Spleen (tissue), 11 donors: ENCODE measurements at regions not wholly inside any gene's neighbourhood (a gene's known extent, or its start where the extent isn't known, plus 50 kb on each side); places are given as distances from the start of the nearest gene placed in this dataset.

Experiments used
- DNase-seq: peaks from one replicate; pipeline ENCODE4 v3.0.0-alpha.2; 2020
- H3K27ac ChIP-seq, 8 donors: fragments of 200-600 bp; sonication (generic) in 7 of 8; 1 replicate in 4 of 8; 2 replicates in 4 of 8; pipeline versions ENCODE4 v1.5.0 to v1.8.0; 2016 to 2021; ENCODE audit warnings: inconsistent platforms in 4 of 8, mild to moderate bottlenecking in 4 of 8, moderate library complexity in 1 of 8
- H3K27me3 ChIP-seq, 7 donors: fragments of 200-600 bp; sonication (generic) in 6 of 7; replicated peaks in 1 of 7; 1 replicate in 4 of 7; 2 replicates in 3 of 7; pipeline versions ENCODE4 v1.5.0 to v1.8.0; 2016 to 2021; ENCODE audit warnings: inconsistent platforms in 3 of 7, mild to moderate bottlenecking in 1 of 7
- H3K36me3 ChIP-seq, 6 donors: fragments of 200-600 bp; sonication (generic) in 5 of 6; 1 replicate in 4 of 6; 2 replicates in 2 of 6; pipeline versions ENCODE4 v1.5.0 to v1.8.0; 2016 to 2021; ENCODE audit warnings: inconsistent platforms in 2 of 6
- H3K4me1 ChIP-seq, 6 donors: fragments of 200-600 bp; sonication (generic) in 5 of 6; 1 replicate in 3 of 6; 2 replicates in 3 of 6; pipeline versions ENCODE4 v1.5.0 to v1.8.0; 2016 to 2021; ENCODE audit warnings: inconsistent platforms in 3 of 6
- H3K4me3 ChIP-seq, 8 donors: fragments of 200-600 bp; sonication (generic) in 7 of 8; 1 replicate in 4 of 8; 2 replicates in 4 of 8; pipeline versions ENCODE4 v1.5.0 to v1.8.0; 2016 to 2021; ENCODE audit warnings: inconsistent platforms in 4 of 8, mild to moderate bottlenecking in 4 of 8, moderate library complexity in 2 of 8
- H3K9me3 ChIP-seq, 8 donors: fragments of 200-600 bp; sonication (generic) in 7 of 8; 1 replicate in 4 of 8; 2 replicates in 4 of 8; pipeline versions ENCODE4 v1.5.0 to v1.8.0; 2016 to 2021; ENCODE audit warnings: inconsistent platforms in 4 of 8
- POLR2A ChIP-seq, 3 donors: fragments of 450-650 bp; IDR thresholded peaks; one replicate each; pipeline ENCODE4 v1.5.1; 2017; ENCODE audit warnings: antibody characterized with exemption in 3 of 3, mild to moderate bottlenecking in 1 of 3
- POLR2AphosphoS5 ChIP-seq, 3 donors: sonication (generic); formaldehyde crosslinking; IDR thresholded peaks; one replicate each; pipeline ENCODE4 v1.5.1; 2017; ENCODE audit warnings: antibody characterized with exemption in 3 of 3
- WGBS, 5 donors: extraction: QIAGEN DNeasy Blood & Tissue Kit in 3 of 5; methylation state at CpG; one replicate each; pipeline versions ENCODE4 v1.1.5 to v1.1.7; 2013 to 2018; 5-methylcytosine and 5-hydroxymethylcytosine counted together
- intact Hi-C: fragments of 100-400 bp; cut with DNase I; formaldehyde crosslinking; loops from one replicate; pipeline ENCODE4 v1.15.0; 2023; ENCODE audit warnings: low total_unique reads
- TF ChIP-seq, protein P1 (sequence below), 11 experiments: fragments of 200-600 bp in 7 of 11; fragments of 450-650 bp in 4 of 11; sonication (generic) in 4 of 11; IDR thresholded peaks in 8 of 11; conservative IDR thresholded peaks in 3 of 11; 1 replicate in 7 of 11; 2 replicates in 4 of 11; pipeline versions ENCODE4 v1.4.0 to v1.8.0; 2016 to 2021; ENCODE audit warnings: antibody characterized with exemption in 11 of 11, inconsistent platforms in 4 of 11, mild to moderate bottlenecking in 1 of 11
- donor health status: healthy with polysubstance abuse.
- donor health status: DM: no; HTN: no; CAD: no; lungs with moderate emphysema.
- donor health status: DM: no; HTN: no; CAD: no.
- donor health status: Bipolar disorder and iron deficiency.
- donor health status: healthy.
- donor health status: DM: no; HTN: no; CAD: no.
- donor health status: DM: yes; HTN: yes; CAD: no.

- H3K27ac ChIP-seq: no peak overlapping the region
- intact Hi-C loops: no loop called here
- peaks cover 0 to 3% (median 0%) of the 10 kb centered on the region in 8 donors for H3K9me3 ChIP-seq
- no peaks in the 10 kb centered on the region for H3K36me3 ChIP-seq
- TF ChIP-seq, protein P1, sequence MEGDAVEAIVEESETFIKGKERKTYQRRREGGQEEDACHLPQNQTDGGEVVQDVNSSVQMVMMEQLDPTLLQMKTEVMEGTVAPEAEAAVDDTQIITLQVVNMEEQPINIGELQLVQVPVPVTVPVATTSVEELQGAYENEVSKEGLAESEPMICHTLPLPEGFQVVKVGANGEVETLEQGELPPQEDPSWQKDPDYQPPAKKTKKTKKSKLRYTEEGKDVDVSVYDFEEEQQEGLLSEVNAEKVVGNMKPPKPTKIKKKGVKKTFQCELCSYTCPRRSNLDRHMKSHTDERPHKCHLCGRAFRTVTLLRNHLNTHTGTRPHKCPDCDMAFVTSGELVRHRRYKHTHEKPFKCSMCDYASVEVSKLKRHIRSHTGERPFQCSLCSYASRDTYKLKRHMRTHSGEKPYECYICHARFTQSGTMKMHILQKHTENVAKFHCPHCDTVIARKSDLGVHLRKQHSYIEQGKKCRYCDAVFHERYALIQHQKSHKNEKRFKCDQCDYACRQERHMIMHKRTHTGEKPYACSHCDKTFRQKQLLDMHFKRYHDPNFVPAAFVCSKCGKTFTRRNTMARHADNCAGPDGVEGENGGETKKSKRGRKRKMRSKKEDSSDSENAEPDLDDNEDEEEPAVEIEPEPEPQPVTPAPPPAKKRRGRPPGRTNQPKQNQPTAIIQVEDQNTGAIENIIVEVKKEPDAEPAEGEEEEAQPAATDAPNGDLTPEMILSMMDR (IDR thresholded peaks at IDR 0.05 in 8 of 11, conservative IDR thresholded peaks at IDR 0.05 in 3 of 11): no peak
- DNase-seq: no peak
- WGBS, 5 donors: 93 to 98% (median 97%) methylated on average over 1 of the region's 1 CpG
- no peak overlapping the region for H3K4me3 ChIP-seq
- H3K4me1 ChIP-seq: no peaks in the 10 kb centered on the region
- H3K27me3 ChIP-seq: no peaks in the 10 kb centered on the region
These were observed 1431.9 kb upstream of the PCDH20 start for GRCh38 chr13:62847520-62847919.

DNA sequence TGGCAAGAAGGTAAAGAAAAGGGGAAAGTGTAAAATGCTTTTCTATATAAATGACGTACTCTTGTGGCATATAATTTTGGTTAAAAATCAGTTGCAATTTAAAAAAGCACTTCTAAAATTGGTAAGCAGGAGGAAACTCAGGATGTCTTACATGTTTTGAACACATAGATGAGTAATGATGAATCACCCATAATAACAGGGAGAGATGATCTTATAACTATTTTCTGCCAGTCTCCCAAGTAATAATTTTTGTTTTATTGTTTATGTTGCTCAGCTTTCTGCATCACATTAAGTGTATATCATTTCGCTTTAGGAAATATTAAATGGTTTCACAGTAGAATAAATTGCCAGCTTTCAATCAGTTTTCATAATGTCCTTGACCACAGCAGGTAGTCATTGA, 1430.7 kb upstream of the PCDH20 start:
- no peak for DNase-seq
- TF ChIP-seq POLR2AphosphoS5 (IDR thresholded peaks at IDR 0.05): no peak
- 76 to 87% (median 81%) methylated on average over 2 of the region's 2 CpGs for WGBS, 5 donors
- H3K36me3 ChIP-seq: no peaks in the 10 kb centered on the region
- intact Hi-C loops: no loop called here
- H3K27ac ChIP-seq: no peak overlapping the region
- H3K27me3 ChIP-seq: no peaks in the 10 kb centered on the region
- peaks cover 0 to 3% (median 0%) of the 10 kb centered on the region in 8 donors for H3K9me3 ChIP-seq
- no peak overlapping the region for H3K4me3 ChIP-seq
- no peaks in the 10 kb centered on the region for H3K4me1 ChIP-seq

DNA sequence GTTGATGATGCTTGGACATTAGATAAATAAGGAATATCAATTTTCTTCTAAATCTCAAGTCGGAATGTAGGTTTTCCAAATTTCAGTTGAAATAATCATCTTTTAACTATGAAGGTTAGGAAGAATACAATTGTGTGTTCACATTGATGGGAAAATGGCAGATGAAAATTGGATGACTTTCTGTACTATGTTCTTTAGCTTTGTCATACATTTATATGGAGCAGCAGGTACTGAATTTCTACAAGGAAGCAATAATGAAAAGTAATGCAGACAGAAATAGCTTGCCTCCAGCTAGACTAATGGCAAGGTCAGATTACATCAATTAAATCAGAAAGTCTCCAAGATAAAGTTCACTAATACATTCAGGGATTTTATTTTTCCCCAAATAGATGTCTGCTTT, 1423.7 kb upstream of the PCDH20 start:
- Histone ChIP-seq H3K27me3 (no peaks in the 10 kb centered on the region), H3K9me3 (peaks cover 0 to 3% (median 0%) of the 10 kb centered on the region in 8 donors), H3K36me3 (no peaks in the 10 kb centered on the region), H3K4me3 (no peak overlapping the region), H3K4me1 (no peaks in the 10 kb centered on the region), H3K27ac (no peak overlapping the region)
- intact Hi-C loops: no loop called here
- 76 to 89% (median 78%) methylated on average over 1 of the region's 1 CpG for WGBS, 5 donors
- TF ChIP-seq, protein P1 (IDR thresholded peaks at IDR 0.05 in 8 of 11, conservative IDR thresholded peaks at IDR 0.05 in 3 of 11): no peak
- TF ChIP-seq POLR2AphosphoS5 (IDR thresholded peaks at IDR 0.05): no peak
- TF ChIP-seq POLR2A (IDR thresholded peaks at IDR 0.05): no peak
- no peak for DNase-seq

GRCh38 chr13:62838929-62839328, 1423.3 kb upstream of the PCDH20 start:
- peaks cover 0 to 3% (median 0%) of the 10 kb centered on the region in 8 donors for H3K9me3 ChIP-seq

More at GRCh38 chr13:62838929-62839328, 1423.3 kb upstream of the PCDH20 start:
- TF ChIP-seq, protein P1 (IDR thresholded peaks at IDR 0.05 in 8 of 11, conservative IDR thresholded peaks at IDR 0.05 in 3 of 11): no peak
- no peak for TF ChIP-seq POLR2A (IDR thresholded peaks at IDR 0.05)
- TF ChIP-seq POLR2AphosphoS5 (IDR thresholded peaks at IDR 0.05): no peak
- DNase-seq: no peak
- intact Hi-C loops: no loop called here
- H3K4me3 ChIP-seq: no peak overlapping the region
- no peaks in the 10 kb centered on the region for H3K4me1 ChIP-seq
- no peak overlapping the region for H3K27ac ChIP-seq
- no peaks in the 10 kb centered on the region for H3K27me3 ChIP-seq
- no peaks in the 10 kb centered on the region for H3K36me3 ChIP-seq
